Mucosa of descending colon (tissue), 3 donors: ENCODE measurements at regions not wholly inside any gene's neighbourhood (a gene's known extent, or its start where the extent isn't known, plus 50 kb on each side); places are given as distances from the start of the nearest gene placed in this dataset.

ENCODE experiments used
- ATAC-seq: fragments of 200-7000 bp; cut with Tn5 transposase; one replicate; pipeline ENCODE4 v1.9.1; 2020; ENCODE audit warnings: mild to moderate bottlenecking, moderate library complexity
- DNase-seq, 3 donors: peaks; one replicate each; pipeline ENCODE4 v3.0.0-alpha.2; 2020
- H3K36me3 ChIP-seq: fragments of 200-600 bp; one replicate; pipeline ENCODE4 v1.8.0; 2021; ENCODE audit warnings: low read depth, mild to moderate bottlenecking
- H3K4me1 ChIP-seq: fragments of 200-600 bp; one replicate; pipeline ENCODE4 v1.8.0; 2021; ENCODE audit warnings: low read depth, mild to moderate bottlenecking
- H3K4me3 ChIP-seq: fragments of 200-600 bp; one replicate; pipeline ENCODE4 v1.8.0; 2021; ENCODE audit warnings: mild to moderate bottlenecking
- H3K9me3 ChIP-seq: fragments of 200-600 bp; one replicate; pipeline ENCODE4 v1.8.0; 2021; ENCODE audit warnings: mild to moderate bottlenecking
- CTCF ChIP-seq: fragments of 200-600 bp; IDR thresholded peaks from one replicate; pipeline ENCODE4 v1.8.0; 2022; ENCODE audit warnings: antibody characterized with exemption, mild to moderate bottlenecking
- intact Hi-C, 2 donors: fragments of 100-400 bp; cut with DNase I in 1 of 2; cut with micrococcal nuclease in 1 of 2; formaldehyde crosslinking; loops; one replicate each; pipeline versions ENCODE4 v1.11.0 to v1.11.1; 2022; cut with DNase I, micrococcal nuclease
- donor health status: DM: no; HTN: no; CAD: no; lungs with moderate emphysema.
- donor health status: DM: no; HTN: no; CAD: no.
- donor health status: DM: no; HTN: yes; CAD: no.

- H3K9me3 ChIP-seq: no peaks in the 10 kb centered on the region
- TF ChIP-seq CTCF: no peak
- intact Hi-C loops: no loop called here
- ATAC-seq (peak; percentile 61), DNase-seq (peak in 1 of 3 donors; percentile 61)
- peaks cover 21% of the 10 kb centered on the region for H3K4me1 ChIP-seq
- H3K36me3 ChIP-seq: no peaks in the 10 kb centered on the region
- H3K4me3 ChIP-seq: no peak overlapping the region
Observed at GRCh38 chr17:77349976-77350830, 209.4 kb downstream of the SEC14L1 start.

- Histone ChIP-seq H3K36me3 (no peaks in the 10 kb centered on the region), H3K4me3 (no peak overlapping the region), H3K4me1 (peaks cover 24% of the 10 kb centered on the region), H3K9me3 (no peaks in the 10 kb centered on the region)
- TF ChIP-seq CTCF: no peak
- intact Hi-C loops: no loop called here
- DNase-seq (peak in 1 of 3 donors; percentile 1), ATAC-seq (no peak)
Observed at GRCh38 chr17:77352441-77352840, 211.7 kb downstream of the SEC14L1 start.

- no peaks in the 10 kb centered on the region for H3K9me3 ChIP-seq
- no peak overlapping the region for H3K4me3 ChIP-seq
- peaks cover 24% of the 10 kb centered on the region for H3K4me1 ChIP-seq
- TF ChIP-seq CTCF: no peak
- intact Hi-C loops: no loop called here
- DNase-seq (peak in 1 of 3 donors; percentile 1), ATAC-seq (no peak)
- H3K36me3 ChIP-seq: no peaks in the 10 kb centered on the region
Observed at GRCh38 chr17:77352996-77353395, 212.2 kb downstream of the SEC14L1 start.

GRCh38 chr17:77353684-77354419 is 213.1 kb downstream of the SEC14L1 start:
- Histone ChIP-seq H3K9me3 (no peaks in the 10 kb centered on the region), H3K4me3 (no peak overlapping the region), H3K36me3 (no peaks in the 10 kb centered on the region), H3K4me1 (peaks cover 24% of the 10 kb centered on the region)
- no peak for ATAC-seq
- intact Hi-C loops: no loop called here
- peak in 1 of 3 donors; percentile 2 for DNase-seq
- TF ChIP-seq CTCF: no peak

- Histone ChIP-seq H3K4me1 (peaks cover 24% of the 10 kb centered on the region), H3K36me3 (no peaks in the 10 kb centered on the region), H3K9me3 (no peaks in the 10 kb centered on the region), H3K4me3 (no peak overlapping the region)
- intact Hi-C loops: no loop called here
- TF ChIP-seq CTCF: no peak
- ATAC-seq: no peak
- no peak for DNase-seq
Observed at GRCh38 chr17:77354420-77354669, 213.6 kb downstream of the SEC14L1 start.
